HG03280 (cell line): ENCODE measurements at regions not wholly inside any gene's neighbourhood (a gene's known extent, or its start where the extent isn't known, plus 50 kb on each side); places are given as distances from the start of the nearest gene placed in this dataset.
"Not testable (repeated sequence)": the region's sequence is repeated elsewhere in the genome, so short reads cannot be mapped to it uniquely, and the experiment has no call there.

Source experiments
- ATAC-seq: cut with Tn5 transposase; IDR thresholded peaks from one replicate; pipeline ENCODE4 v1.9.1; 2021; ENCODE audit warnings: mild to moderate bottlenecking, moderate library complexity; ENCODE audit not compliant: unreplicated experiment

- ATAC-seq: no peak
These were observed 63.1 kb upstream of the UNC93A start for GRCh38 chr6:167227984-167228383.

- ATAC-seq: no peak
These were observed 61.5 kb upstream of the UNC93A start for GRCh38 chr6:167229586-167229985.

GRCh38 chr6:167230288-167230687 is 60.8 kb upstream of the UNC93A start:
- no peak for ATAC-seq

GRCh38 chr6:167232356-167232755 is 58.8 kb upstream of the UNC93A start:
- ATAC-seq: no peak

GRCh38 chr6:167233490-167233889 is 57.6 kb upstream of the UNC93A start:
- ATAC-seq: no peak

GRCh38 chr6:167234576-167234975 is 56.5 kb upstream of the UNC93A start:
- not testable (repeated sequence) for ATAC-seq

GRCh38 chr6:167235005-167235404 is 56.1 kb upstream of the UNC93A start:
- no peak for ATAC-seq

GRCh38 chr6:167235421-167236238 is 55.5 kb upstream of the UNC93A start:
- no peak for ATAC-seq

- no peak for ATAC-seq
These were observed 54.9 kb upstream of the UNC93A start for GRCh38 chr6:167236239-167236571.

- ATAC-seq: no peak
These were observed 53.5 kb upstream of the UNC93A start for GRCh38 chr6:167237438-167238145.

- no peak for ATAC-seq
These were observed 52.9 kb upstream of the UNC93A start for GRCh38 chr6:167238146-167238693.

- ATAC-seq: no peak
These were observed 52.2 kb upstream of the UNC93A start for GRCh38 chr6:167238694-167239467.

- not testable (repeated sequence) for ATAC-seq
These were observed 51.6 kb upstream of the UNC93A start for GRCh38 chr6:167239470-167239869.

- ATAC-seq: no peak
These were observed 51.0 kb upstream of the UNC93A start for GRCh38 chr6:167240034-167240541.
